DOHH2 (cell line): ENCODE measurements at regions not wholly inside any gene's neighbourhood (a gene's known extent, or its start where the extent isn't known, plus 50 kb on each side); places are given as distances from the start of the nearest gene placed in this dataset.

Experiments
- CTCF ChIP-seq: fragments of 200-600 bp; sonication (generic); IDR thresholded peaks from one replicate; pipeline ENCODE4 v1.5.1; 2014; ENCODE audit warnings: antibody characterized with exemption, mild to moderate bottlenecking, low read depth, low read length; ENCODE audit not compliant: poor library complexity, severe bottlenecking
- EZH2phosphoT487 ChIP-seq: fragments of 200-600 bp; sonication (generic); IDR thresholded peaks from 2 replicates; pipeline ENCODE4 v1.6.1; 2017; ENCODE audit warnings: borderline replicate concordance, mild to moderate bottlenecking, antibody characterized with exemption, low read length, moderate library complexity, mixed read lengths

DNA sequence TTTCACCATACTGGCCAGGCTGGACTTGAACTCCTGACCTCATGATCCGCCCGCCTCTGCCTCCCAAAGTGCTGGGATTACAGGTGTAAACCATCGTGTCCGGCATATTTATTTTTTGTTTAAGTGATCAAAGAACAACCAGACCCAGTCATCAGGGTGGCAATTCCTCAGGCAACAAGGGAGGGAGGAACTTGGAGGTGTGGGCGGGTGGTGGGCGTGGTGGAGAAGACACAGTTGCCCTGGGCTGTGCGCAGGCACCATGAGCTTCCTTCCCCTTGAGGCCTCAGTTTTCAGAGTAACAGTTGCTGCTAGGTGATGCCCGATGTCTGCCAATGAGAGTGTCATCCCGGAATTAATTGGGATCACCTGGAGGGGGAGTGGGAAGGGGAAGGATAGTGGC is 191.7 kb downstream of the ALG10 start:
- TF ChIP-seq EZH2phosphoT487 = no peak
- TF ChIP-seq CTCF = no peak
